CD4-positive, CD25-positive, alpha-beta regulatory T cell (primary cell): ENCODE measurements at regions not wholly inside any gene's neighbourhood (a gene's known extent, or its start where the extent isn't known, plus 50 kb on each side); places are given as distances from the start of the nearest gene placed in this dataset.

Source experiments
- ATAC-seq, 2 donors: fragments of 150-1000 bp; cut with Tn5 transposase; one replicate each; pipeline ENCODE4 v1.10.0; 2021; ENCODE audit warnings: low read depth in 2 of 2, moderate number of reproducible peaks in 2 of 2, moderate library complexity in 1 of 2
- DNase-seq, 3 donors: peaks; one replicate each; pipeline versions ENCODE4 v3.0.0 to v3.0.0-alpha.2; 2012 to 2022; ENCODE audit warnings: mixed read lengths in 1 of 3
- H3K27ac ChIP-seq: one replicate; pipeline ENCODE4 v1.7.0; 2013; ENCODE audit warnings: mild to moderate bottlenecking, low read length; ENCODE audit not compliant: insufficient read depth, poor library complexity, severe bottlenecking
- H3K27me3 ChIP-seq: one replicate; pipeline ENCODE4 v1.7.0; 2013; ENCODE audit warnings: low read length; ENCODE audit not compliant: control insufficient read depth, insufficient read depth
- H3K36me3 ChIP-seq: one replicate; pipeline ENCODE4 v1.7.0; 2013; ENCODE audit warnings: mild to moderate bottlenecking, low read length, moderate library complexity; ENCODE audit not compliant: control insufficient read depth, insufficient read depth
- H3K4me1 ChIP-seq: 2 replicates; pipeline ENCODE4 v1.7.0; 2013; ENCODE audit warnings: mild to moderate bottlenecking, low read length; ENCODE audit not compliant: insufficient read depth, control insufficient read depth, poor library complexity, severe bottlenecking
- H3K4me3 ChIP-seq: one replicate; pipeline ENCODE4 v1.7.0; 2013; ENCODE audit warnings: low read depth, mild to moderate bottlenecking, low read length, moderate library complexity
- H3K9me3 ChIP-seq, 2 experiments: 1 replicate in 1 of 2; 2 replicates in 1 of 2; pipeline ENCODE4 v1.7.0; 2013; ENCODE audit warnings: low read length in 2 of 2, mild to moderate bottlenecking in 1 of 2, moderate library complexity in 1 of 2; ENCODE audit not compliant: control insufficient read depth in 2 of 2
- H3K27ac Mint-ChIP-seq, 3 donors: one replicate each; pipeline ENCODE4 v1.8.0; 2020 to 2022; ENCODE audit warnings: mild to moderate bottlenecking in 3 of 3, mixed read lengths in 3 of 3, moderate library complexity in 2 of 3
- H3K27me3 Mint-ChIP-seq: one replicate; pipeline ENCODE4 v1.8.0; 2022; ENCODE audit warnings: mild to moderate bottlenecking, mixed read lengths
- H3K36me3 Mint-ChIP-seq: one replicate; pipeline ENCODE4 v1.8.0; 2020; ENCODE audit warnings: mixed read lengths
- H3K4me1 Mint-ChIP-seq, 4 donors: one replicate each; pipeline ENCODE4 v1.8.0; 2020 to 2022; ENCODE audit warnings: mixed read lengths in 4 of 4, mild to moderate bottlenecking in 1 of 4
- H3K4me3 Mint-ChIP-seq, 4 donors: one replicate each; pipeline ENCODE4 v1.8.0; 2020 to 2022; ENCODE audit warnings: mild to moderate bottlenecking in 4 of 4, mixed read lengths in 4 of 4, moderate library complexity in 3 of 4
- H3K9me3 Mint-ChIP-seq, 7 donors: one replicate each; pipeline ENCODE4 v1.8.0; 2020 to 2022; ENCODE audit warnings: mixed read lengths in 7 of 7, mild to moderate bottlenecking in 3 of 7, moderate library complexity in 2 of 7

GRCh38 chr21:16402752-16403151 is 673.0 kb downstream of the USP25 start:
- no peaks in the 10 kb centered on the region for H3K4me1 ChIP-seq
- Mint-ChIP-seq H3K27me3 (no peaks in the 10 kb centered on the region), H3K36me3 (no peaks in the 10 kb centered on the region), H3K4me1 (no peaks in the 10 kb centered on the region), H3K4me3 (no peak overlapping the region), H3K27ac (no peak overlapping the region), H3K9me3 (peaks cover under 1 to 20% (median 4%) of the 10 kb centered on the region in 7 donors)
- ATAC-seq (no peak), DNase-seq (no peak)
- H3K36me3 ChIP-seq = no peaks in the 10 kb centered on the region
- H3K27ac ChIP-seq = no peak overlapping the region
- no peaks in the 10 kb centered on the region for H3K27me3 ChIP-seq
- H3K4me3 ChIP-seq = no peak overlapping the region
- H3K9me3 ChIP-seq = no peaks in the 10 kb centered on the region

GRCh38 chr21:16404776-16405175 is 675.0 kb downstream of the USP25 start:
- no peaks in the 10 kb centered on the region for H3K27me3 Mint-ChIP-seq
- ATAC-seq = no peak

GRCh38 chr21:16406355-16406754 is 676.6 kb downstream of the USP25 start:
- ATAC-seq = no peak

More at GRCh38 chr21:16404776-16405175, 675.0 kb downstream of the USP25 start:
- no peak for DNase-seq
- Histone ChIP-seq H3K27ac (no peak overlapping the region), H3K36me3 (no peaks in the 10 kb centered on the region), H3K9me3 (no peaks in the 10 kb centered on the region), H3K4me3 (no peak overlapping the region), H3K27me3 (no peaks in the 10 kb centered on the region), H3K4me1 (no peaks in the 10 kb centered on the region)
- Mint-ChIP-seq H3K4me3 (no peak overlapping the region), H3K27ac (no peak overlapping the region), H3K9me3 (peaks cover 2 to 18% (median 6%) of the 10 kb centered on the region in 7 donors), H3K4me1 (no peaks in the 10 kb centered on the region), H3K36me3 (no peaks in the 10 kb centered on the region)

GRCh38 chr21:16407403-16408240 is 677.8 kb downstream of the USP25 start:
- Mint-ChIP-seq H3K27ac (no peak overlapping the region), H3K4me1 (no peaks in the 10 kb centered on the region), H3K36me3 (no peaks in the 10 kb centered on the region), H3K4me3 (no peak overlapping the region), H3K9me3 (peaks cover 0 to 13% (median 7%) of the 10 kb centered on the region in 7 donors), H3K27me3 (no peaks in the 10 kb centered on the region)
- H3K36me3 ChIP-seq = no peaks in the 10 kb centered on the region
- no peak overlapping the region for H3K4me3 ChIP-seq
- no peaks in the 10 kb centered on the region for H3K27me3 ChIP-seq
- ATAC-seq (no peak), DNase-seq (no peak)
- H3K27ac ChIP-seq = no peak overlapping the region
- H3K9me3 ChIP-seq = no peaks in the 10 kb centered on the region
- no peaks in the 10 kb centered on the region for H3K4me1 ChIP-seq

More at GRCh38 chr21:16406355-16406754, 676.6 kb downstream of the USP25 start:
- no peaks in the 10 kb centered on the region for H3K4me1 Mint-ChIP-seq
- no peaks in the 10 kb centered on the region for H3K27me3 ChIP-seq
- H3K9me3 ChIP-seq = no peaks in the 10 kb centered on the region
- H3K27ac ChIP-seq = no peak overlapping the region
- no peaks in the 10 kb centered on the region for H3K36me3 Mint-ChIP-seq
- no peaks in the 10 kb centered on the region for H3K36me3 ChIP-seq
- no peak overlapping the region for H3K4me3 ChIP-seq
- H3K27ac Mint-ChIP-seq = no peak overlapping the region
- no peak for DNase-seq
- H3K27me3 Mint-ChIP-seq = no peaks in the 10 kb centered on the region
- H3K4me3 Mint-ChIP-seq = no peak overlapping the region
- H3K4me1 ChIP-seq = no peaks in the 10 kb centered on the region
- H3K9me3 Mint-ChIP-seq = peaks cover 2 to 14% (median 6%) of the 10 kb centered on the region in 7 donors

- no peaks in the 10 kb centered on the region for H3K4me1 ChIP-seq
- Mint-ChIP-seq H3K36me3 (no peaks in the 10 kb centered on the region), H3K4me1 (no peaks in the 10 kb centered on the region), H3K27me3 (no peaks in the 10 kb centered on the region), H3K9me3 (peaks cover 0 to 13% (median 7%) of the 10 kb centered on the region in 7 donors), H3K4me3 (no peak overlapping the region), H3K27ac (no peak overlapping the region)
- no peak overlapping the region for H3K27ac ChIP-seq
- DNase-seq (no peak), ATAC-seq (no peak)
- H3K4me3 ChIP-seq = no peak overlapping the region
- no peaks in the 10 kb centered on the region for H3K9me3 ChIP-seq
- H3K36me3 ChIP-seq = no peaks in the 10 kb centered on the region
- H3K27me3 ChIP-seq = no peaks in the 10 kb centered on the region
These were observed 678.5 kb downstream of the USP25 start for GRCh38 chr21:16408280-16408679.

- DNase-seq = no peak
- Mint-ChIP-seq H3K4me1 (no peaks in the 10 kb centered on the region), H3K4me3 (no peak overlapping the region), H3K9me3 (peaks cover 0 to 8% (median 6%) of the 10 kb centered on the region in 7 donors), H3K36me3 (no peaks in the 10 kb centered on the region), H3K27me3 (no peaks in the 10 kb centered on the region), H3K27ac (no peak overlapping the region)
- no peak overlapping the region for H3K27ac ChIP-seq
- H3K27me3 ChIP-seq = no peaks in the 10 kb centered on the region
- H3K4me1 ChIP-seq = no peaks in the 10 kb centered on the region
- no peak for ATAC-seq
- H3K36me3 ChIP-seq = no peaks in the 10 kb centered on the region
- no peak overlapping the region for H3K4me3 ChIP-seq
- H3K9me3 ChIP-seq = no peaks in the 10 kb centered on the region
These were observed 679.6 kb downstream of the USP25 start for GRCh38 chr21:16409352-16409751.

GRCh38 chr21:16418226-16418625 is 688.4 kb downstream of the USP25 start:
- Mint-ChIP-seq H3K27ac (no peak overlapping the region), H3K9me3 (peaks cover 0 to 12% (median 0%) of the 10 kb centered on the region in 7 donors), H3K4me1 (no peaks in the 10 kb centered on the region), H3K4me3 (no peak overlapping the region), H3K36me3 (no peaks in the 10 kb centered on the region), H3K27me3 (no peaks in the 10 kb centered on the region)
- Histone ChIP-seq H3K4me1 (no peaks in the 10 kb centered on the region), H3K36me3 (no peaks in the 10 kb centered on the region), H3K27me3 (no peaks in the 10 kb centered on the region), H3K27ac (no peak overlapping the region), H3K4me3 (no peak overlapping the region), H3K9me3 (no peaks in the 10 kb centered on the region)
- DNase-seq = no peak
- no peak for ATAC-seq

- H3K27ac ChIP-seq = no peak overlapping the region
- DNase-seq = no peak
- no peaks in the 10 kb centered on the region for H3K4me1 ChIP-seq
- H3K27me3 ChIP-seq = no peaks in the 10 kb centered on the region
- no peak for ATAC-seq
- H3K9me3 Mint-ChIP-seq = peaks cover 0 to 12% (median 0%) of the 10 kb centered on the region in 7 donors
- H3K4me3 ChIP-seq = no peak overlapping the region
- H3K4me1 Mint-ChIP-seq = no peaks in the 10 kb centered on the region
- H3K27ac Mint-ChIP-seq = no peak overlapping the region
- H3K27me3 Mint-ChIP-seq = no peaks in the 10 kb centered on the region
- H3K9me3 ChIP-seq = no peaks in the 10 kb centered on the region
- no peaks in the 10 kb centered on the region for H3K36me3 ChIP-seq
- no peak overlapping the region for H3K4me3 Mint-ChIP-seq
- no peaks in the 10 kb centered on the region for H3K36me3 Mint-ChIP-seq
These were observed 688.9 kb downstream of the USP25 start for GRCh38 chr21:16418642-16419041.
